PC-9 (cell line): ENCODE measurements at regions not wholly inside any gene's neighbourhood (a gene's known extent, or its start where the extent isn't known, plus 50 kb on each side); places are given as distances from the start of the nearest gene placed in this dataset.

Experiments
- CTCF ChIP-seq: fragments of 200-600 bp; sonication (generic); conservative IDR thresholded peaks from 2 replicates; pipeline ENCODE4 v1.6.1; 2017; ENCODE audit warnings: mixed run types, antibody characterized with exemption, mild to moderate bottlenecking, moderate library complexity
- EZH2 ChIP-seq: fragments of 200-600 bp; sonication (generic); IDR thresholded peaks from 2 replicates; pipeline ENCODE4 v1.8.0; 2017; ENCODE audit warnings: antibody characterized with exemption, low read depth

- TF ChIP-seq CTCF (no peak), EZH2 (no peak)
These were observed 547.5 kb downstream of the VRK1 start for GRCh38 chr14:97344666-97345065.
